ENCODE measurements at regions not wholly inside any gene's neighbourhood (a gene's known extent, or its start where the extent isn't known, plus 50 kb on each side); places are given as distances from the start of the nearest gene placed in this dataset.
"Not testable (repeated sequence)": the region's sequence is repeated elsewhere in the genome, so short reads cannot be mapped to it uniquely, and the experiment has no call there.

- DNase-seq (ENCODE audit: extremely low read depth, low read depth), result no peak
Observed at GRCh38 chr20:4322499-4322898, 73.4 kb upstream of the ADRA1D start.

- DNase-seq (ENCODE audit: extremely low read depth, low read depth), result no peak
Observed at GRCh38 chr20:4320291-4320690, 71.2 kb upstream of the ADRA1D start.

- no peak for DNase-seq (ENCODE audit: extremely low read depth, low read depth)
Observed at GRCh38 chr20:4318891-4319290, 69.8 kb upstream of the ADRA1D start.

- DNase-seq (ENCODE audit: extremely low read depth, low read depth), result not testable (repeated sequence)
Observed at GRCh38 chr20:4310616-4311015, 61.5 kb upstream of the ADRA1D start.

- no peak for DNase-seq (ENCODE audit: extremely low read depth, low read depth)
Observed at GRCh38 chr20:4306206-4306605, 57.1 kb upstream of the ADRA1D start.

DNA sequence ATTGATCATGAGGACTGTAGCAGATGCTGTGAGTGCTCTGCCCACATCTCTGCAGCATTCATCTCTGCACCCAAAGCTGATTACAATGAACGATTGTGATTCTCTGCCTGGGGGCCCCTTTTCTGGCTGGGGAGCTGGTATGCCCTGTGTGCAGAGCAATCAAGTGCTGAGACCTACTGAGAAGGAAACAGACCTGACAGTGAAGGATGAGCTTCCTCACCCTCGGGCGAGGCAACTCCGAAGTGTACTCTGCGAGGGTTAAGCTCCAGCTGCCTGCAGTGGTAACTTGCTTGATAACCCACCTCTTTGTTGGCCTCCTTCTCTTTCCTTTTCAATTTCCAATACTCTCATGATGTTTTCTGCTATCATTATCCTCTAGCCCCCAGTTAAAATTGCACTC is 56.0 kb upstream of the ADRA1D start:
- DNase-seq (ENCODE audit: extremely low read depth, low read depth), result no peak

DNA sequence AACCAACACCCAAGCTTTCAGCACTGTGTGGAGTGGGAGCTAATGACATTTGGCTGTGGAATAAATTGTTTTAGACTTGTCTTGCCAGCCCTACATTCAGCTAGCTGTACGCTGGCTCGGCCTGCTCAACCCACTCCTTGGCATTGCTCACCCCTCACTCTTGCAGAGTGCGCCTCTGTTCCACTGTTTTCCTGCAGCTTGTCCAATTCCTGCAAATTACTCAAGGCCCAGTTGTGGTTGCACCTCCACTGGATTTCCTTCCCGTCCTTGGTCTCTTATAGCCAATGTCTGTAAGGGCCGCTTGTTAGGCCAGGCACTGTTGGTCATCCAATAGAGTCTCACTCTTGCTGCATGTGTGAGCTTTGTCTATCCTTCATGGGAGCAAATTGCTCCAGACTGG is 55.5 kb upstream of the ADRA1D start:
- no peak for DNase-seq (ENCODE audit: extremely low read depth, low read depth)

DNA sequence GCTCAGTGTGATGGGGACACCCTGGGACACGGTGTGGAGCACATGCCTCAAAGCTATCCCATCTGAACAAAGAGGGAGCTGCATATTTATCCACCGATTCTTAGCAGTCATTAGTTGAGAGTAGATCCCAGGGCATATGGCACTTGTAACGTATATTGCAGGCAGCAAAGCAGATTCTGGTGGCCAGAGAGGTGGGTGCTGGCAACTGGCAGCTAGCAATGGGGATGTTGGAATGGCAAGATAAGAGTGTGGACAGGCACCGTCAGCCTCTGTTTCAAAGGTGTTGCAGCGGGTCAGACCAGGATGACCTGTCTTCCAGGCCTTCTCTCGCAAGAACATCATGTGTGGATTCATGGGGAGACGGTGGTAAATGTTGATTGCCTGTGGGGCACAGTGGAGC is 54.0 kb upstream of the ADRA1D start:
- DNase-seq (ENCODE audit: extremely low read depth, low read depth), result no peak

DNA sequence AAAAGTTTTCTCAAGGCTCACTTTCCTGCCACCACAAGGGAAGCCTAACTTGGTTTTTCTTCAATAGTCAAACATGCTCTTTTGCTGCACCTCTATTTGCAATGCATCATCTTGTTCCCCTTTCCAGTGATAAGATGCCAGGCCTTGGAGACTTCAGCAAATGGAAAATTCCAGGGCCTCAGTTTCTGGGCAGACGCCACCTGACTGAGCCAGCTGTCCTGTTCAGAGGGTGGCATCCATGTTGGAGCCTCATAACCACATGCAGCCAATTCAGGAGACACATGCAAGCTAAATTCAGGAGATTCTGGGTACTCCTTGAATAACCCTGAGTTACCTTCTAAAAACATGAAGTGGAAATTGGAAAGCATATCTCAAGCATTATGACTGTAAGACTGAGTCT is 51.8 kb upstream of the ADRA1D start:
- DNase-seq (ENCODE audit: extremely low read depth, low read depth), result no peak

- no peak for DNase-seq (ENCODE audit: extremely low read depth, low read depth)
Observed at GRCh38 chr20:4300401-4300800, 51.3 kb upstream of the ADRA1D start.

DNA sequence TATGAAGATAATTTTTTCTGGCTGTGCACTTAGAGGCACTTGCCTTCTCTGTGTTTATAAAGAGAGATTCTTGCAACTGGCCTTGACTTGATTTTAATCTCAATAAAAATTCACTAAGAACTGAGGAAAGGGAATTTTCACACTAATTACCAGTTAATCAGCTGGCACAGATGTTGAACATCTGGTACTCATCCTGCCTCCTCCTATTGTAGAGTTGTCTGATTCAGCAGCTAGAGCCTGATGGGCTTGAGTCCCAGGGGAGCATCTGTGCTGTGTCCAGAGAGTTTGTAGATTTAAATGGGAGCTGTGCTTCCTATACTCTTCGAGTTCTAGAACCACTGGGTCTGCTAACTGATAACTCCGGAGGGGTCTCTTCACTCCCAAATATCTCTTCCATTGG is 50.7 kb upstream of the ADRA1D start:
- no peak for DNase-seq (ENCODE audit: extremely low read depth, low read depth)

- DNase-seq (ENCODE audit: extremely low read depth, low read depth), result no peak
Observed at GRCh38 chr20:4299216-4299615, 50.1 kb upstream of the ADRA1D start.

All from NCI-H460 (cell line).